ENCODE measurements at regions not wholly inside any gene's neighbourhood (a gene's known extent, or its start where the extent isn't known, plus 50 kb on each side); places are given as distances from the start of the nearest gene placed in this dataset.

DNA sequence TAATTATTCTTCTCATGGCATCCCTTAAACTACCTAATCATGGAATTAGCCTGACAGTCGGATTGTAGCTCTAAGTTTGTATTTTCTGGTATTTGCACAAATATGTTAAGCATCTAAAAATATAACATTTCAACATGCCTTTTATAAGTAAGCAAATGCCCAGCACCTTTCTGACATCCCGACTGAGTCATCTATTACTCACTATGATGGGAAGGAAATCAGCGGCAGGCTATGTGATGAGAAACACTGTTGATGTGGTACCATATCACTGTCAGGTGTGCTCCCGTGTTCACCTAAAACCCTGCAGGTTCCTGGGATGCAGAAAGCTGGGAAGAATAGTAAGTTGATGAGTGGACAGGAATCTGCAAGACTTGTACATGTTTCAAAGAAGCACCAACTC is 367.8 kb upstream of the IL12A start:
- no peak for TF ChIP-seq POLR2A (IDR thresholded peaks at IDR 0.05)
- TF ChIP-seq, protein P1, sequence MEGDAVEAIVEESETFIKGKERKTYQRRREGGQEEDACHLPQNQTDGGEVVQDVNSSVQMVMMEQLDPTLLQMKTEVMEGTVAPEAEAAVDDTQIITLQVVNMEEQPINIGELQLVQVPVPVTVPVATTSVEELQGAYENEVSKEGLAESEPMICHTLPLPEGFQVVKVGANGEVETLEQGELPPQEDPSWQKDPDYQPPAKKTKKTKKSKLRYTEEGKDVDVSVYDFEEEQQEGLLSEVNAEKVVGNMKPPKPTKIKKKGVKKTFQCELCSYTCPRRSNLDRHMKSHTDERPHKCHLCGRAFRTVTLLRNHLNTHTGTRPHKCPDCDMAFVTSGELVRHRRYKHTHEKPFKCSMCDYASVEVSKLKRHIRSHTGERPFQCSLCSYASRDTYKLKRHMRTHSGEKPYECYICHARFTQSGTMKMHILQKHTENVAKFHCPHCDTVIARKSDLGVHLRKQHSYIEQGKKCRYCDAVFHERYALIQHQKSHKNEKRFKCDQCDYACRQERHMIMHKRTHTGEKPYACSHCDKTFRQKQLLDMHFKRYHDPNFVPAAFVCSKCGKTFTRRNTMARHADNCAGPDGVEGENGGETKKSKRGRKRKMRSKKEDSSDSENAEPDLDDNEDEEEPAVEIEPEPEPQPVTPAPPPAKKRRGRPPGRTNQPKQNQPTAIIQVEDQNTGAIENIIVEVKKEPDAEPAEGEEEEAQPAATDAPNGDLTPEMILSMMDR (IDR thresholded peaks at IDR 0.05) = no peak
- ATAC-seq (peak in 1 of 4 donors; percentile 23), DNase-seq (no peak)
- Histone ChIP-seq H3K9me3 (no peaks in the 10 kb centered on the region), H3K27me3 (no peaks in the 10 kb centered on the region), H3K4me3 (no peak overlapping the region), H3K4me1 (peaks cover 0 to 21% (median 7%) of the 10 kb centered on the region in 4 donors), H3K36me3 (no peaks in the 10 kb centered on the region), H3K27ac (no peak overlapping the region)
- WGBS (ENCODE audit: insufficient coverage, low coverage, low lambda C conversion rate, missing lambda C conversion rate) = 85% methylated on average over 4 of the region's 4 CpGs
- intact Hi-C loops (cut with DNase I) = no loop called here

DNA sequence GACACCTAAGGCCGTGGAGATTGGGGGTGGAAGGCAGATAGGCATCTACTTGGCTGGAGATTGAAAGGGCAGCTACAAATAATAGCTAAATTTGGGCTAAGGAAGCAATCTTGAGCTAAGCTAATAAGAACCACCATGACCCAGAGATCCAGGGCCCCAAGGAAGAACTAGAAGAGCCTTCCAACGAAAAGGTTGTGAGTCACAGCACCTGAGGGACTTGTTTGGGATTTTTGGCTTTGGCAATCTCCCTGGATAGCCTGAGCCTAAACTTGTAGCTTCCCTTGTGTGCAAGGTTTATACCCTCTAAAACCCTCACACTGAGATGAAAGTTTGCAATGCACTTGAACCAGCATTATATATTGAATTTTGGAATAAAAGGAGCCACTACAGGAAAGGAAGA is 364.0 kb upstream of the IL12A start:
- H3K4me1 ChIP-seq = peaks cover 0 to 28% (median 7%) of the 10 kb centered on the region in 4 donors
- TF ChIP-seq POLR2A (IDR thresholded peaks at IDR 0.05) = no peak
- TF ChIP-seq, protein P1 (IDR thresholded peaks at IDR 0.05) = no peak
- H3K27ac ChIP-seq = no peak overlapping the region
- intact Hi-C loops (cut with DNase I) = no loop called here
- H3K36me3 ChIP-seq = no peaks in the 10 kb centered on the region
- WGBS (ENCODE audit: insufficient coverage, low coverage, low lambda C conversion rate, missing lambda C conversion rate) = 71% methylated on average over 2 of the region's 2 CpGs
- H3K9me3 ChIP-seq = no peaks in the 10 kb centered on the region
- no peak overlapping the region for H3K4me3 ChIP-seq
- DNase-seq = no peak
- no peaks in the 10 kb centered on the region for H3K27me3 ChIP-seq
- no peak for ATAC-seq

DNA sequence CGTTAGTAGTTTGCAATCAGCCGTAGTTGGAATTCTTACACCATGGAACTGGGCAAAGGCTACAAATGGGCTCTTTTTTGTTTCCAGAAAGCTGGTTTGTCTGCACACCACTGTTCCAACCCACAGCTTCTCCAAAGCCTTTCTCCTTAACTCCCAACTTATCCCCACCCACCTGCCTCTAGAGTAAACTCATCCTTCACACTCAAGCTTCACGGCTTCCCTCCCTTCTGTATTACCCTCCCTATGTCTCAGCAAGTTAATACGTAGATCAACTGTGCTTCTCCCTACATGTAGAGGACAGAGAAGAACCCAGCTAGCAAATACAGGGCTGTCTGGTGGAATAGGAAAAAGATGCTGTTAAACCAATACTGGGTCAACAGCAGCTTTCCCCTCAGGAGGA is 363.0 kb upstream of the IL12A start:
- TF ChIP-seq, protein P1 (IDR thresholded peaks at IDR 0.05) = no peak
- TF ChIP-seq POLR2A (IDR thresholded peaks at IDR 0.05) = no peak

DNA sequence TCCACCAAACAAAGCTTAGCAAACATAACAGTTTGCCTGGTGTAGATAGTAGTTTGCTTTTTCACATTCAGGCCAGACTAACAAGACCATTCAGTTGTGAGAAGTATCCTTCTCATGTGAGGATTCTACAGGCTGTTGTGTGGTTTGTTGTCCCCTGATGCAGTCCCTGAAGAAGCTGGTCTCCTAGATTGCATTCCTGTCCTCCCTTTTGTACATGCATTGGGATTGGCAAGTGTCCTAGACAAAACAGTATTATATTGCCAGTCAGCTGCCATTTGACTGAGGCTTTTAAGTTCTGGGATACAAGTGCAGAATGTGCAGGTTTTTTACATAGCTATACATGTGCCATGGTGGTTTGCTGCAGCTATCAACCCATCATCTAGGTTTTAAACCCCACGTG is 362.0 kb upstream of the IL12A start:
- H3K27me3 ChIP-seq = no peaks in the 10 kb centered on the region
- ATAC-seq = no peak
- peaks cover 0 to 23% (median 5%) of the 10 kb centered on the region in 4 donors for H3K4me1 ChIP-seq
- DNase-seq = no peak
- H3K4me3 ChIP-seq = no peak overlapping the region
- no peak for TF ChIP-seq POLR2A (IDR thresholded peaks at IDR 0.05)
- TF ChIP-seq, protein P1 (IDR thresholded peaks at IDR 0.05) = no peak
- H3K9me3 ChIP-seq = no peaks in the 10 kb centered on the region
- no peak overlapping the region for H3K27ac ChIP-seq
- 83% methylated on average over 1 of the region's 1 CpG for WGBS (ENCODE audit: insufficient coverage, low coverage, low lambda C conversion rate, missing lambda C conversion rate)
- intact Hi-C loops (cut with DNase I) = no loop called here
- H3K36me3 ChIP-seq = no peaks in the 10 kb centered on the region

More for the DNA sequence above, 363.0 kb upstream of the IL12A start:
- Histone ChIP-seq H3K4me3 (no peak overlapping the region), H3K27me3 (no peaks in the 10 kb centered on the region), H3K36me3 (no peaks in the 10 kb centered on the region), H3K4me1 (peaks cover 0 to 28% (median 7%) of the 10 kb centered on the region in 4 donors), H3K9me3 (no peaks in the 10 kb centered on the region), H3K27ac (no peak overlapping the region)
- ATAC-seq = no peak
- DNase-seq = no peak
- intact Hi-C loops (cut with DNase I) = no loop called here
- WGBS (ENCODE audit: insufficient coverage, low coverage, low lambda C conversion rate, missing lambda C conversion rate) = 71% methylated on average over 4 of the region's 4 CpGs

DNA sequence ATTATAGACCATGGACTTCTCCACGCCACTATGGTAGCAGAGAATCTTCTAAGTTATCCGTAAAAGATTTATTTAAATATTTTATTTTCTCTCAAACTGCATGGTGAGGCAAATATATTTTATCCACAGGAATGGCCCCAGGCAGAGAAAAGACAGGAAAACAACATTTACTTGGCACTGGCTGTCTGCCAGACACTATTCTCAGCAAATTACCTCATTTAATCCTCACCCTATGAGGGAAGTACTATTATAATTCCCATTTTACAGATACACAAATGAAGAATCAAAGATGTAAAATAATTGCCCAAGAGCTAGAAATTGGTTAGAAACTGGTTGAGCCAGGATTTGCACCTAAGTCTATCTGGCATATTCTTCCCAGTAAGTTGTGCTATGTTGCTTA is 361.4 kb upstream of the IL12A start:
- no peak for ATAC-seq
- intact Hi-C loops (cut with DNase I) = no loop called here
- WGBS (ENCODE audit: insufficient coverage, low coverage, low lambda C conversion rate, missing lambda C conversion rate) = 85% methylated on average over 2 of the region's 2 CpGs

More for the DNA sequence above, 361.4 kb upstream of the IL12A start:
- Histone ChIP-seq H3K4me1 (peaks cover 0 to 18% (median 3%) of the 10 kb centered on the region in 4 donors), H3K27me3 (no peaks in the 10 kb centered on the region), H3K27ac (no peak overlapping the region), H3K9me3 (no peaks in the 10 kb centered on the region), H3K36me3 (no peaks in the 10 kb centered on the region), H3K4me3 (no peak overlapping the region)
- TF ChIP-seq, protein P1 (IDR thresholded peaks at IDR 0.05) = no peak
- TF ChIP-seq POLR2A (IDR thresholded peaks at IDR 0.05) = no peak
- DNase-seq = no peak
